ENCODE measurements at regions not wholly inside any gene's neighbourhood (a gene's known extent, or its start where the extent isn't known, plus 50 kb on each side); places are given as distances from the start of the nearest gene placed in this dataset.

GRCh38 chr3:144566320-144566719 lies 594.7 kb downstream of the DIPK2A start:
- no peak overlapping the region for H2AFZ ChIP-seq (ENCODE audit: low read depth, low read length)
- H3K4me2 ChIP-seq (ENCODE audit: low read length), result no peak overlapping the region
- no peaks in the 10 kb centered on the region for H3K9me2 ChIP-seq (ENCODE audit: insufficient read depth, low read length)
- no peaks in the 10 kb centered on the region for H3F3A ChIP-seq (ENCODE audit: insufficient read depth, low read length, poor library complexity, severe bottlenecking)
- H4K20me1 ChIP-seq (ENCODE audit: insufficient read depth), result no peaks in the 10 kb centered on the region
- no peaks in the 10 kb centered on the region for H3K36me3 ChIP-seq (ENCODE audit: insufficient read depth, low read length)
- H3K27me3 ChIP-seq (ENCODE audit: insufficient read depth, low read depth, low read length), result no peaks in the 10 kb centered on the region
- H3K4me3 ChIP-seq (ENCODE audit: low read length), result no peak overlapping the region
- no peaks in the 10 kb centered on the region for H3K9me3 ChIP-seq (ENCODE audit: low read length)
- TF ChIP-seq TAF1 (IDR thresholded peaks at IDR 0.05; ENCODE audit: low read depth) (no peak), EP300 (conservative IDR thresholded peaks at IDR 0.05; ENCODE audit: poor library complexity, severe bottlenecking) (no peak), EZH2 (IDR thresholded peaks at IDR 0.05; ENCODE audit: borderline replicate concordance, insufficient read depth, low read length, poor library complexity, severe bottlenecking) (no peak), RAD21 (conservative IDR thresholded peaks at IDR 0.05) (no peak), SMC3 (conservative IDR thresholded peaks at IDR 0.05; ENCODE audit: poor library complexity) (no peak), REST (IDR thresholded peaks at IDR 0.05; ENCODE audit: borderline replicate concordance) (no peak), POLR2AphosphoS5 (IDR thresholded peaks at IDR 0.05) (no peak), MXI1 (conservative IDR thresholded peaks at IDR 0.05; ENCODE audit: poor library complexity, severe bottlenecking) (no peak)
- TF ChIP-seq, protein P1, sequence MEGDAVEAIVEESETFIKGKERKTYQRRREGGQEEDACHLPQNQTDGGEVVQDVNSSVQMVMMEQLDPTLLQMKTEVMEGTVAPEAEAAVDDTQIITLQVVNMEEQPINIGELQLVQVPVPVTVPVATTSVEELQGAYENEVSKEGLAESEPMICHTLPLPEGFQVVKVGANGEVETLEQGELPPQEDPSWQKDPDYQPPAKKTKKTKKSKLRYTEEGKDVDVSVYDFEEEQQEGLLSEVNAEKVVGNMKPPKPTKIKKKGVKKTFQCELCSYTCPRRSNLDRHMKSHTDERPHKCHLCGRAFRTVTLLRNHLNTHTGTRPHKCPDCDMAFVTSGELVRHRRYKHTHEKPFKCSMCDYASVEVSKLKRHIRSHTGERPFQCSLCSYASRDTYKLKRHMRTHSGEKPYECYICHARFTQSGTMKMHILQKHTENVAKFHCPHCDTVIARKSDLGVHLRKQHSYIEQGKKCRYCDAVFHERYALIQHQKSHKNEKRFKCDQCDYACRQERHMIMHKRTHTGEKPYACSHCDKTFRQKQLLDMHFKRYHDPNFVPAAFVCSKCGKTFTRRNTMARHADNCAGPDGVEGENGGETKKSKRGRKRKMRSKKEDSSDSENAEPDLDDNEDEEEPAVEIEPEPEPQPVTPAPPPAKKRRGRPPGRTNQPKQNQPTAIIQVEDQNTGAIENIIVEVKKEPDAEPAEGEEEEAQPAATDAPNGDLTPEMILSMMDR (IDR thresholded peaks at IDR 0.05; ENCODE audit: poor library complexity, severe bottlenecking), result no peak
- H3K79me2 ChIP-seq (replicated peaks; ENCODE audit: insufficient read depth, low read length), result no peaks in the 10 kb centered on the region
- H3K27ac ChIP-seq (ENCODE audit: low read length), result no peak overlapping the region
- no peak overlapping the region for H3K9ac ChIP-seq (ENCODE audit: low read length)

DNA sequence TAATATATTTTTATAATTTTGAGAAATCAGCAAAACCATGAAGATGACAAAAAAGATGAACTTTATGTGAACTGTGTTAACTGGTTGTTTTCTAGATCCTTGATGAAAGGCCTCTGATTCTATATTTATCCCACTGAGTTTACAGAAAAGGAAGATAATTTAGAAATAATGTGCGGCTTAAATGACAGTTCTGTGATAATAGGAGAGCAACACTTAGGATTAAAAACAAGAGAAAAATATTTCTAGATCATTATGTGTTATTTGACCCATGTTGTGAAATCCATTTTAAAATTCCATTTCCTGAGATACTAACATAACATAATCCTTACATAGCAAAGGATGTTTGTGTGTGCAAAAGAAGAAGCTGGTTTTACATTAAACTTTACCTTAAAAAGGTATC lies 598.0 kb downstream of the DIPK2A start:
- no peaks in the 10 kb centered on the region for H3K27me3 ChIP-seq (ENCODE audit: insufficient read depth, low read depth, low read length)
- no peaks in the 10 kb centered on the region for H4K20me1 ChIP-seq (ENCODE audit: insufficient read depth)
- no peaks in the 10 kb centered on the region for H3K79me2 ChIP-seq (replicated peaks; ENCODE audit: insufficient read depth, low read length)
- no peak overlapping the region for H2AFZ ChIP-seq (ENCODE audit: low read depth, low read length)
- H3K9ac ChIP-seq (ENCODE audit: low read length), result no peak overlapping the region
- H3K9me2 ChIP-seq (ENCODE audit: insufficient read depth, low read length), result no peaks in the 10 kb centered on the region
- no peak overlapping the region for H3K27ac ChIP-seq (ENCODE audit: low read length)
- H3K9me3 ChIP-seq (ENCODE audit: low read length), result no peaks in the 10 kb centered on the region
- H3K4me2 ChIP-seq (ENCODE audit: low read length), result no peak overlapping the region
- no peaks in the 10 kb centered on the region for H3F3A ChIP-seq (ENCODE audit: insufficient read depth, low read length, poor library complexity, severe bottlenecking)
- no peak overlapping the region for H3K4me3 ChIP-seq (ENCODE audit: low read length)
- H3K36me3 ChIP-seq (ENCODE audit: insufficient read depth, low read length), result no peaks in the 10 kb centered on the region
- TF ChIP-seq, protein P1 (IDR thresholded peaks at IDR 0.05; ENCODE audit: poor library complexity, severe bottlenecking), result no peak
- TF ChIP-seq EZH2 (IDR thresholded peaks at IDR 0.05; ENCODE audit: borderline replicate concordance, insufficient read depth, low read length, poor library complexity, severe bottlenecking) (no peak), POLR2AphosphoS5 (IDR thresholded peaks at IDR 0.05) (no peak), REST (IDR thresholded peaks at IDR 0.05; ENCODE audit: borderline replicate concordance) (no peak), EP300 (conservative IDR thresholded peaks at IDR 0.05; ENCODE audit: poor library complexity, severe bottlenecking) (no peak), RAD21 (conservative IDR thresholded peaks at IDR 0.05) (no peak), TAF1 (IDR thresholded peaks at IDR 0.05; ENCODE audit: low read depth) (no peak), MXI1 (conservative IDR thresholded peaks at IDR 0.05; ENCODE audit: poor library complexity, severe bottlenecking) (no peak), SMC3 (conservative IDR thresholded peaks at IDR 0.05; ENCODE audit: poor library complexity) (no peak)
